HG03103 (cell line): ENCODE measurements at regions not wholly inside any gene's neighbourhood (a gene's known extent, or its start where the extent isn't known, plus 50 kb on each side); places are given as distances from the start of the nearest gene placed in this dataset.
"Not testable (repeated sequence)": the region's sequence is repeated elsewhere in the genome, so short reads cannot be mapped to it uniquely, and the experiment has no call there.

Source experiments
- ATAC-seq: cut with Tn5 transposase; IDR thresholded peaks from one replicate; pipeline ENCODE4 v1.9.1; 2021; ENCODE audit warnings: low read depth; ENCODE audit not compliant: unreplicated experiment

DNA sequence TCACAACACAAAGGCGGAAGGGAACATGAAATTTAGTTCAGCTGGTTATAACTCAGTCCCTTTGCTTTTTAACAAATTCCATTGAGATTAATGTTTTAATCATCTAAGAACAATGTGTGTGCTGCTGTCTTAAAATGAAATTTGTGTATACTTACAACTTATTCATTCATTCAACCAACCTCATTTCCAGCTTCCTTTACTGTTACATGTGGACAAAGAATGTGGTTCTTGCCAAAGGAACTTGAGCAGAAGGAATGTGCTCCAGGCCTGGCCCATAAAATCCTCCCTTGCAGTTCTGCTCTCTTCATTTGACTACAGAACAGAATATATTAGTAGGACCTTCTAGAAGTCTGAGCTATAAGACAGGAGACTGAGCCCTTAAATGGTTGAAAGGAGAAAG is 176.8 kb upstream of the GLRA2 start:
- ATAC-seq, result no peak

DNA sequence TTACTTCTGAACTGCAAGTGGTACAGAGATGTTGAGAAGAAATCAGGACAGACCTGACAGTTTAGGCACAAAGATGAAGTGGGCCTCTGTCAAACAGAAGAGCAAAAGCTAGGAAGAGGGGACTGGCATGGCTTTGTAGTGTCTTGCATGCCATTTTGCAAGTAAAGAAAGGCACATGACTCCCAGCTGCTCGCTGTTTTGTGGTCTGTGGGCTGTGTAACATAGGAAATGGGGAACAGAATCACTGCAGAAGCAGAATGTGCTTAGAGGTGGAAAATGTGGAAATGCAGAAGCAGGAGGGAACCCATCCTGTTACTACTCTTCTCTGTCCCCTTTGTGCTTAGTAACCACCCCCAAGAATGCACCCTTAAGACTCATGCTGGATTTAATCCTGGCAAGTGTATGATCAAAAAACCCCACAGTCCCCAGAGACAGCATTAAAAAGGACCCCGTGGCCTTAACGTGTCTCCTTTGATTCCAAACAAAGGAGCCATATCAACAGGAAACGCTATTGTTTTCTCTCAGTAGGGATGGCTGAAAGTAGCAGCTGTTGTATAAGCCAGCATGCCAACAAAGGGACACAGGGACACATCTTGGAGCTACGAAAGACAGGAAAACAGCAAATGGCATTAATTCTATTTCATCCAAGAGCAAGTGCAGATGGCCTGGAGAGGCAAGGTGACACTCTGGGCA is 177.6 kb upstream of the GLRA2 start:
- no peak for ATAC-seq

DNA sequence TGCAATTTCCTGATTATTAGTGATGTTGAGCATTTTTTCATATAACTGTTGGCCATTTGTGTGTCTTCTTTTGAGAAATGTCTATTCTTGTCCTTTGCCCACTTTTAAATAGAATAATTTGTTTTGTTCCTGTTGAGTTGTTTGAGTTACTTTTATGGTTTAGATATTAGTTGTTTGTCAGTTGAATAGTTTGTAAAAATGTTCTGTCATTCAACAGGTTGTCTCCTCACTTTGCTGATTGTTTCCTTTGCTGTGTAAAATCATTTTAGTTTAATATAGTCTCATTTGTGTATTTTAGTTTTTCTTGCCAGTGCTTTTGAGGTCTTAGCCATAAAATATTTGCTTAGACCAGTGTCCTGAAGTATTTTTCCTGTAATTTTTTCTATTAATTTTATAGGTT is 181.8 kb upstream of the GLRA2 start:
- no peak for ATAC-seq

DNA sequence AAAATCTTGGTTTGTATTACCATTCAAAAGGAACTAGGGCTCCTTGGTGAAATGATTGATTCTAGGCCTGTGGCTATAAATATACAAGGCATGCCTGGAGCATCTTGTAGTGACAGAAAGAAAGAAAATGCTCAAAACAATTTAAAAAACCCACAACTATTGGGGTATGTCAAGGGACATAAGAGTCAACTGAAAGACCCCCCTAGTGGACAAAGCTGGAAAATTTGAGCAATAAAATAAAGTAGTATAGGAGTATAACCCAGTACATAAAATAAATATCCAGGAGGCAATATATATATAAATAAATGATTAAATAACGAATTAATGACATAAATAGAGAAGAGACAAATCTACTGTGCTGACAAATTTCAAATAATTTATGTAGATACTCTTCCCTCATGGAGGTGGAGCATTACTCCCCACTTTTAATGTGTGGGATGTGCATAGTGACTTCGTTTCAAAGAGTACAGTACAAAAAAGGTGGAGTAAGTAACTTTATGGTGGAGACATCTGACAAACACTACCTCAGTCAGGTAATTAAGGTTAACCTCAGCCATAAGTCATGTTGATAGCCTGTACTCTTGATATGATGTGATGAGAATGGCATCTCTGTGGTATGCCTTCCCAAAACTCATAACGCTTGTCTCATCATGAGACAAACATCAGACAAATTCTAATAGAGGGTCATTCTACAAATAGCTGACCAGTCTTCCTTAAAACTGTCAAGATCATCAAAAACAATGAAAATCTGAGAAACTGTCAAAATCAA is 185.0 kb upstream of the GLRA2 start:
- ATAC-seq, result no peak

DNA sequence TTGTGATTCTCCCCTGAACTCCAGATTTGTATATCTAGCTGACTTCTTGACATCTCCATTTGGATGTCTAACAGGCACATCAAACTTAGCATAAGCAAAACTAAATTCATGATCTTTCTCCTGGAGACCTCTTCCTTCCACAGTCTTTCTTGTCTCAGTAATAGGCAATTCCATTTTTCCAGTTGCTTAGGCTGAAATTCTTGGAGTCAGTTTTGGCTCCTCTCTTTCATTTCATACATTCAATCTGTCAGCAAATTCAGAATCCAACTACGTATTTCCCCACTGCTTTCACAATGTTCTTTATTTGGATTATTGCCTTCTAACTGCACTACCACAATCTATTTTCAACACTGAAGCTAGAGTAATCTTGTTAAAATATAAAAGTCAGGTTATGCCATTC is 219.9 kb upstream of the GLRA2 start:
- no peak for ATAC-seq

DNA sequence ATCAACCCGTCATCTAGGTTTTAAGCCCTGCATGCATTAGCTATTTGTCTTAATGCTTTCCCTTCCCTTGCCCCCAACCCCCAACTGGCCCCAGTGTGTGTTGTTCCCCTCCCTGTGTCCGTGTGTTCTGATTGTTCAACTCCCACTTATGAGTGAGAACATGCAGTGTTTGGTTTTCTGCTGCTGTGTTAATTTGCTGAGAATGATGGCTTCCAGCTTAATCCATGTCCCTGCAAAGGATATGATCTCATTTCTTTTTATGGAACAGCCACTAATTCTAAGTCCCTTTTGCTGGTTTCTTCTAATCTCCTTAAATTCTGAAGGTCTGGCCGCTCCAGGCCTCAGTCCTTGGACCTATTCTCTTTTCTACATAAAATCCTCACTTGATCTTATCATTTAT is 220.4 kb upstream of the GLRA2 start:
- ATAC-seq, result not testable (repeated sequence)

DNA sequence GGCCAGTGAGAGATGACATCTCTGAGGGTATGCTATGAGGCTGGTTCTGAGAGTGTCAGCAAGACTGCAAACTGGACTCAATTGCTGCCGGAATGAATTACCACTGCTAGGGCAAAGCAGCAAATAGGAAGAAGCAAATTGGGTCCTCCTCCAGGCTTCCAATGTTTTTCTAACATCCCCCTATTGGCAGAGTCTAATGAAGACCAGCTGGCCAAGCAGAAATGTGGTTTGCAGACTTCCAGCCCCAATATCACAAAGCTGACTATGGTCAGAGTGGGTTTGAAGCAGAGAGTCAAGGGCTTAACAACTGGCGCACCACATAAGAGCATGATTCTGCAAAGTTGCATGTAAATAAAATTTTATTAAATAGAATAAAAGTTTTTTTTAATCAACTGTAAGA is 225.4 kb upstream of the GLRA2 start:
- ATAC-seq, result no peak

DNA sequence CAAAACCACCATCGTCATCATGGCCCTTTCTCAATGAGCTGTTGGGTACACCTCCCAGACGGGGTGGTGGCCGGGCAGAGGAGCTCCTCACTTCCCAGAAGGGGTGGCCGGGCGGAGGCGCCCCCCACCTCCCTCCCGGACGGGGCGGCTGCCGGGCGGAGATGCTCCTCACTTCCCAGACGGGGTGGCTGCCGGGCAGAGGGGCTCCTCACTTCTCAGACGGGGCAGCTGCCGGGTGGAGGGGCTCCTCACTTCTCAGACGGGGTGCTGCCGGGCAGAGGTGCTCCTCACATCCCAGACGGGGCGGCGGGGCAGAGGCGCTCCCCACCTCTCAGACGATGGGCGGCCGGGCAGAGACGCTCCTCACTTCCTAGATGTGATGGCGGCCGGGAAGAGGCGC is 226.8 kb upstream of the GLRA2 start:
- not testable (repeated sequence) for ATAC-seq

DNA sequence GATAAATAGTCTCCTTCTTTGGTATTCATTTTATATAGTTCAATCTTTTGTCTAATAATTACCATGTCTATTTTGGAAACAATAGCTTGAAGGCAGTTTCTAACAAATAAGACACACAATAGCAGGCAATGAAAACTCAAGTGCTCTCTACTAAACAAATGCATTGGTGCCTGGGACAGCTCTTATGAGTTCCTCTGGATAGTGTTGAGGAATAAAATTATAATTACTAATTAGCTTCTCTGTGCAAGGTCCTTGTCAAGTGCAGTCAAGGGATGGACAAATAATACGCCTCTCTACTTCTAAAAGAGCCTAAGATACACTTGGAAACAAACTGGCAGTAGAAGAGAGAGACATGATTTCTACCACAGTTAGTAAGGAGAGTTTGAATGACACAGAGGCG is 229.0 kb upstream of the GLRA2 start:
- ATAC-seq, result no peak

DNA sequence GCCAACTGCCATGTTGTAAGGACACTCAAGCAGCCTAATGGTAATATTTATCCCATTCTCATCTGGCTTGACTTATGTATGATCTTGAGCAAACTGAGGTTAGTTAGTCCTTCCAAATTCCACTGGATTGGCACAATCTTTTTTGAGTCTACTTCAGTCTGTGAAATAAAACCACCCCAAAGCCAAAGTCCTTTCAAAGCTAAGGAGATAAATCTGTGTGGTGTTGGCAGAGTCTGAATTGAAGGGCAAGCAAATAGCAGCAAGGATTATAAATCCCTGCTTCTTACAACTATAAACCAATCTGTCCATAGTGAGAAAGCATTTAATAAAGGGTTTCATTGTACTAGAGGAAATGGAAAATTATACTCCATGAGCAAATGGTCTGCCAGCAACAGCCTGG is 233.9 kb upstream of the GLRA2 start:
- no peak for ATAC-seq

DNA sequence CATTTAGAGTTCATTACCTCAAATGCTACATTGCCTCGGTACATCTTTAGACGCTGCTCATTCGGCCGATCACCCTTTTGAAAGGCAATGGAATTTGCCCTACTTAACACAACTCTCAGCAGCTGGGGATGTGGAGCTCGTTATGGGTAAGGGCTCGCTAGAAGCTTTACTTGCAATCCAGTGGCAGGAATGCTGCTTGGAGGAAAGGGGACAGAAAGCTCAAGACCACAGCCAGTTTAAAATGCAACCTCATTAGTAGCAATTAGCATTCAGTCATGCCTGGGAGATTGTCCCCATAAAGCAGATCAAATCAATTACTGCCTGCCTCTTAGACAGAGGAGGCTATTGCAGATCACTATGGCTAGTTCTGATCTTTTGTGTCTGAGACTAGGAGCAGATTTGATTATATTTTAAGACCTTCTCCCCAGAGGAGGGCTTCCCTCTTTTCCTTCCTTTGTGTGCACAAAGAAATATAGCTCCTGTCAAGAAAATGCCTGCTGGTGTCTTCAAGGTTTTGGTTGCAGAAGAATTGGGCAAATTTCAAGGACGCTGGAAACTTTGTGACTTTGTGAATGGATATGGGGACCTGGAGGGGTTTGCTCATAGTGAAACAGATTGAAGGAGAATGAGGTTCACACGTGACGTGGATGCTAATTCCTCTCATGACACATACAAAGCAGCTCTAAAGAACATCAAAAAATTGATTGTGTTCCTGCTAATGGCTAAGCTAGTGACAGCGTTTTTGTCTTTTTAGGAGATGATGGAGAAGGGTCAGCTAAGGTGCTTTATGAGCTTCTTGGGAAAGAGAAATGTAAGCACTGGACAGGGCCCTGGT is 237.5 kb upstream of the GLRA2 start:
- no peak for ATAC-seq

DNA sequence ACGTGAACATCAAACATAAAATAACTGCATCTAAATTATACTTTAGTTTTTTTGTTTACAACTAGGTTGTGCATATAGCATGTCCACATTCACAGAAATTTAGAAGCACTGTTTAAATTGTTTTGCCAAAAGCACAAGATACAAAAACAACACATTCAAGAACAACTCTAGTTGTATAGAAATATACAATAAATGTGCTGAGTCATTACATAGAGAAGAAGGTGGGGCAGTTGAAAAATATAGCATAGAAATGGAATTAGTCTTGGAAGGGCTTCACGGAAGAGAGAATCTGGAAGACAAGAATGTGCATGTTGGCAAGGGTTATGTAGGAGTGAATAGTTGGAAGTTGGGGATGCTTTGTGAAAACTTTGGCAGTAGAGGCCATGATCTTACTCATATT is 239.0 kb upstream of the GLRA2 start:
- no peak for ATAC-seq

DNA sequence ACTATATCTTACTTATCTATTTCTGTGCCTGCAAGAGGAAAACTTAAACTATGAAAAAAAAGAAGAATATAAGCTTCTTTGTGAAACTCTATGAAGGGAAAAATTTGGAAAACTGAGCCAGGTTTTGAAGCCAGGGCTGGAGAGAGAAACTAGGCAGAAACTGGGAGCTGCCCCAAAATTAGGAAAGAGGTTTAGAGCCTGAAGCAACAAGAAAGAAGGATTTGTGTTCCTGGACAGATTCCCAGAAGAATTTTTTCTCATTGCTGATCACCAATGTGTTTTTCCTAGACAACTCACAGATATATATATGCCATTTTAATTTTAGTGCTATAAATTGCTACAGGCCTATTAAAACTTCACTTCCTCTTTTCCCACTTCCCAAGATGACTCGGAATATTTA is 245.0 kb upstream of the GEMIN8 start:
- no peak for ATAC-seq

DNA sequence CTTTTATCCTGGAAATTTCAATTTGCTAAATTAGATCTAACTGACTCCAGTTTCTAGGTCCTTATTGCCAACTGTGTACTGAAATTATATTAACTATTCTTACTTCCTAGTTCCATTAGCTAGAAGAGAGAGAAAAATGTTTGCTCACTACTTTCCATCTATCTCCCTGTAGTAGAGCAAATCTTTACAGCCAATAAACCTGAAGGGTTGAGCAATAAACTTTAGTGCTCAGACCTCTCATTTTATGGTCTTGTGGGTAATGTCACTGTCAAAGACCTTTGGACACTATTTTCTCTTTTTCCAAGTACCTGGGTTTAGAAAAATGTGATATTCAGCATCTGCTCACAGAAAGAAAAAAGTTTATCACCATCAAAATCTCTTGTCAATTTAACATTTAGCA is 237.5 kb upstream of the GEMIN8 start:
- ATAC-seq, result no peak

DNA sequence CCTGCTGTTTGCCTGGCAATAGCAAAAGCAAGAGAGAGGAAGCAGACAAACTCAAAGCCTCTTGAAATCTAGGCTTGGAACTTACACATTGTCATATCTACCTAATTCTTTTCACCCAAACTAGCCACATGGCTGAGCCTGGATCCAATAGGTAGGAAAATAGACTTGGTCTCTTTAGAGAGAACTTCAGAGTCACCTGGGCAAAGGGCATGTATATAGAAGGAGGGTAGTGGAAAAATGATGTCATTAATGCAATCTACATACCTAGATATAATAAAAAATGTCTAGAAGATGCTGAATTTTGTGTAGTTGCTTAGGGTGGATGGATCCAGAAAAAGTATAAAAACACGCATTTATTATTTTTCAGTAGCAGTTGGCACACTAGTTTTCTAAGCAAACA is 237.0 kb upstream of the GEMIN8 start:
- no peak for ATAC-seq

DNA sequence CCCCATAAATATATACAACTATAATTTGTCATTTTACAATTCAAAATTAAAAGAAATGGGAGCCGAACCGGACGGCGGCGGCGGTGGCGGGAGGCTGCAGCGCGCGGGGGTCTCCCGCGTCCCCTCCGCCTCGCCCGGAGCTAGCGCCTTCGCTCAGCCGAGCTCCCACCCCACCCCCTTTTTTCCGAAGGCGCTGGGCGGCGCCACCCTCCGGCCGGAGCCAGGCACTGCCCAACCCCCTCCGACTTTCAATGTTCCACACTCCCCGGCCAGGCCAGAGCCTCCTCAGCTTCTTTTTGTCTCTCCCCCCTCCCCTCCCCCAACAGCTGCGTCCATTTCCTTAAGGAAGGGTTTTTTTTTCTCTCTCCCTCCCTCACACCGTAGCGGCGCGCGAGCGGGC is 214.1 kb upstream of the GEMIN8 start:
- ATAC-seq, result no peak

DNA sequence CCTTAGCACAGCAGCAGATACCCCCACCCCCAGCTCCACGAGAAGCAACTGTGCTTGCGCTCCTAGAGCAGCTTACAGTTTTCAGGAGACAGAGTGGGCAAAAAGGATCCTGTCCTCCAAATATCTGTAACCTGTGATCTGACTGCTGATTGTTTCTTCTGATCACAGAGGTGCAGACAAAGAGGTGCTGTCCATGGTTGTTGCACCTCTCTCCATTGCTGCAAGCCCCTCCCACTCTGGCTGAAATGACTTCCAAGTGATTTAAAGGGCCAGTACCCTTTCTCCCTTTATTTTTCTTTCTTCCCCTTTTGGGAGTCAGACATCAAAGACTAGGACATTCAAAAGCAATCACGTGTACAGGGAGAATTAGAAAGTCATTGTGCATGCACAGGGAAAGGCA is 205.3 kb upstream of the GEMIN8 start:
- ATAC-seq, result no peak

DNA sequence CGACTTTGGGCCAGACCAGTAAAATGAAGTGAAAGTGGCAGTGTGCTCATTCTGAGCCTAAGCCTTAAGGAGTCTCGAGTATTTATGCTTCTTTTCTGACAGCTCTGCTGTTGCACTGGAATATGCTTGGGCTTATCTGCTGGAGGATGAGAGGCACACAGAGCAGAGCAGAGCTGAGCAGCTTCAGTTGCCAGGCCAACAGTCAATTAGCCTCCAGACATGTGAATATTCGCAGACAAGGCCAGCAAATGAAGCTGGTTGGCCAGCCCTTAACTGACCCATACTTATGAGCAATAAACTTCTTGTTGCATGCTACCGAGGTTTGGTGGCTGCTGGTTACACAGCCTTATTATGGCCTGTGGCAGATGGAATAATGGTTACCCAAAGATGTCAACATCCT is 203.0 kb upstream of the GEMIN8 start:
- ATAC-seq, result no peak

DNA sequence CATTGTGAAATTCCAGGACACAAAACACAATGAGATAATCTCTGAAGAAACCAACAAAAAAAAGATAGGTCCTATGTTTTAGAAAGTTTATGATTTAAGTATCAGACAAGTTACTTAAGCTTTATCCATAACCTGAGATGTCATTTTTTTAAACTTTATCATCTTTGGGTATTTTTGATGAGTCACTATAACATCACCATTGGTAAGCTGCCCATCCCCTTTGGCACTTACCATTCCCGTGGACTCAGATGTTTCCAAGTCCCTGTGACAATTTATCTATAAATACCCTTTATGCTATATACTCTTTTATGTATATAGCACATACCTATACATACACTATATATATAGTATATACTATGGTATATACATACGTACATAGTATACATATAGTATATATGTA is 198.9 kb upstream of the GEMIN8 start:
- no peak for ATAC-seq

DNA sequence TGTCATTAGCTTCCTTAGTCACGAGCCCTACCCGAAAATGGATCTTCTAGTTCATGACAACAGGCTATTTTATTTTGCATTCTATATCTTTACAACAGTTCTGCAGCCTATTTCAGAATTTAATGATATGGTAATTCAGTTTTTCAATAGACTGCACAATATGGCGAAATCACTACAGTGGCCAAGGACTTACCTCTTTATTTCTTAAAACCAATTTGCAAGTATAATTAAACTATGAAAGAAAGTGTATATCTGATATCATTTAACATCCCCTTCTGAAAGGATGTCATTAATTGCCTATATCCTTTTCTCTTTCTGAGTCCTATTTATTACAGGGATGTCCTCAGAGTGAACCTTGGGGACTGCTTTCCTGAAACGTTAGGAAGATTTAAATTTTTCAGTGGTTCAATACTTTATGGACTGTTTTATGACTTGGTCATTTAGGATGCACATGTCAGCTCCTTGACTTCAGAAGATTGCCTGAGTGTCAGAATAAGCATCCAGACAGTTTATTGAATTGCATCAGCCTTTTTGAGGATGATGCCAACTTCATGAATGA is 190.8 kb upstream of the GEMIN8 start:
- no peak for ATAC-seq

DNA sequence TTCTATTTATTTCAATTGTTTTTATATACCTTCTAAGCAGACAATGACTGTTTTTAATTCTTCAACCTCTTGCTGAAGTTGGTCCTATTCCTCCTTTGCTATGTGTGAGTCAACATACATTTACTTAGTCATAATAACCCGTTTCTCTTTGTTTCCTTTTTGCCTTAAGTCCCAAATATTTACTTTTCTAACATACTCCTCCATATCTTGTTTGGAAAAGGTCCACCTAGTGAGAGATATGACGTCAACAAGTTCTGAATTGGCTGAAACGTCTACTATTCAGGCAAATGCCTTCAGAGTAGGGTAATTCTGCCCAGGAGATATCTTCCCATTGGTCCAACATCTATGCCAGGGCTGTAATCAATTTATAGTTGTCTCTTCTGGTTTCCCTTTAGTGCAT is 179.3 kb upstream of the GEMIN8 start:
- no peak for ATAC-seq
